ENCODE measurements at regions not wholly inside any gene's neighbourhood (a gene's known extent, or its start where the extent isn't known, plus 50 kb on each side); places are given as distances from the start of the nearest gene placed in this dataset.

DNA sequence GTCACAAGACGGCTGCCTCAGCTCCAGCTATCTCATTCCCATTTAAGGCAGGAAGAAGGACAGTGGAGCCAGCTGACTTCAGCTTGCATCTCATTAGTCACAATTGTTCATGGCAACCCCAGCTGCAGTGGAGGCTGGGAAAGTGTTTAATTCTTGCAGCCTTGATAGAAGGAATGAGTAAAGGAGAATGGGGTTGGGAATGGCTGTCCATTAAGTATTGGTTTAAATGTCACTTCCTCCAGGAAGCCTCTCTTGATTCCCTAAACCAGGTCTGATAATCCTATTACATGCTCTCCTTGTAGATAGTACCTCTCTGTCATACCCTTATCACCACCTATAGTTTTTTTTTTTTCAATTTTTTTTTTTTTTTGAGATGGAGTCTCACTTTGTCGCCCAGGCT is 166.4 kb downstream of the TFAP2C start (continued):
- TF ChIP-seq NFYB (IDR thresholded peaks at IDR 0.05; ENCODE audit: insufficient read depth, low read depth, low read length) (no peak), CREB1 (IDR thresholded peaks at IDR 0.05; ENCODE audit: low read depth) (no peak), HDAC6 (IDR thresholded peaks at IDR 0.05; ENCODE audit: unreplicated experiment) (no peak), BACH1 (IDR thresholded peaks at IDR 0.05; ENCODE audit: borderline replicate concordance) (no peak)
- TF ChIP-seq, protein P1, sequence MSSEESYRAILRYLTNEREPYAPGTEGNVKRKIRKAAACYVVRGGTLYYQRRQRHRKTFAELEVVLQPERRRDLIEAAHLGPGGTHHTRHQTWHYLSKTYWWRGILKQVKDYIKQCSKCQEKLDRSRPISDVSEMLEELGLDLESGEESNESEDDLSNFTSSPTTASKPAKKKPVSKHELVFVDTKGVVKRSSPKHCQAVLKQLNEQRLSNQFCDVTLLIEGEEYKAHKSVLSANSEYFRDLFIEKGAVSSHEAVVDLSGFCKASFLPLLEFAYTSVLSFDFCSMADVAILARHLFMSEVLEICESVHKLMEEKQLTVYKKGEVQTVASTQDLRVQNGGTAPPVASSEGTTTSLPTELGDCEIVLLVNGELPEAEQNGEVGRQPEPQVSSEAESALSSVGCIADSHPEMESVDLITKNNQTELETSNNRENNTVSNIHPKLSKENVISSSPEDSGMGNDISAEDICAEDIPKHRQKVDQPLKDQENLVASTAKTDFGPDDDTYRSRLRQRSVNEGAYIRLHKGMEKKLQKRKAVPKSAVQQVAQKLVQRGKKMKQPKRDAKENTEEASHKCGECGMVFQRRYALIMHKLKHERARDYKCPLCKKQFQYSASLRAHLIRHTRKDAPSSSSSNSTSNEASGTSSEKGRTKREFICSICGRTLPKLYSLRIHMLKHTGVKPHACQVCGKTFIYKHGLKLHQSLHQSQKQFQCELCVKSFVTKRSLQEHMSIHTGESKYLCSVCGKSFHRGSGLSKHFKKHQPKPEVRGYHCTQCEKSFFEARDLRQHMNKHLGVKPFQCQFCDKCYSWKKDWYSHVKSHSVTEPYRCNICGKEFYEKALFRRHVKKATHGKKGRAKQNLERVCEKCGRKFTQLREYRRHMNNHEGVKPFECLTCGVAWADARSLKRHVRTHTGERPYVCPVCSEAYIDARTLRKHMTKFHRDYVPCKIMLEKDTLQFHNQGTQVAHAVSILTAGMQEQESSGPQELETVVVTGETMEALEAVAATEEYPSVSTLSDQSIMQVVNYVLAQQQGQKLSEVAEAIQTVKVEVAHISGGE (CRISPR knock-in tag; IDR thresholded peaks at IDR 0.05) = no peak
- TF ChIP-seq, protein P2, sequence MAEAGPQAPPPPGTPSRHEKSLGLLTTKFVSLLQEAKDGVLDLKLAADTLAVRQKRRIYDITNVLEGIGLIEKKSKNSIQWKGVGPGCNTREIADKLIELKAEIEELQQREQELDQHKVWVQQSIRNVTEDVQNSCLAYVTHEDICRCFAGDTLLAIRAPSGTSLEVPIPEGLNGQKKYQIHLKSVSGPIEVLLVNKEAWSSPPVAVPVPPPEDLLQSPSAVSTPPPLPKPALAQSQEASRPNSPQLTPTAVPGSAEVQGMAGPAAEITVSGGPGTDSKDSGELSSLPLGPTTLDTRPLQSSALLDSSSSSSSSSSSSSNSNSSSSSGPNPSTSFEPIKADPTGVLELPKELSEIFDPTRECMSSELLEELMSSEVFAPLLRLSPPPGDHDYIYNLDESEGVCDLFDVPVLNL (IDR thresholded peaks at IDR 0.05; ENCODE audit: low read depth, low read length) = no peak

DNA sequence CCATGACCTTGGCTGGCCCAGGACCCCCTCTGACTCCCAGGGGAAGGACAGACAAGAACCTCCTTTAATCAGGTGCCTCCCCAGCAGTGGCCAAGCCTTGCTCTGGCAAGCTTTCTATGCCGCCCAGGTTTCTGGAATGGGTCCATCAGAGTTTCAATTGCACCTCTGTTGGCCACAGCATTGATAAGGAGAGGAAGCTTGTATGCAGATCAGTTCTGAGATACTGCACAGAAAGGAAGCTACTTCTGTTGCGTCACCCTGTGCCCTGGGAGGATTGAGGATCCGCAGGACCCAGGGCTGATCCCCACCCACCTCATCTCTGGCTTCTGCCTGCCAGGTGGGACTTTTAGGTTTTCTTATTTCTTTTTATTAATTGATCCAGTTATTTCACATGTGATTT is 167.2 kb downstream of the TFAP2C start:
- ChIA-PET RAD21 (ENCODE audit: unreplicated experiment) (no interaction called here), POLR2A (no interaction called here)
- in situ Hi-C loops (cut with MboI) = no loop called here

More for the DNA sequence above, 167.2 kb downstream of the TFAP2C start:
- Histone ChIP-seq H4K20me1 (ENCODE audit: control insufficient read depth, insufficient read depth) (no peaks in the 10 kb centered on the region), H3K27me3 (replicated peaks in 1 of 2; ENCODE audit: control insufficient read depth in 2 of 2, insufficient read depth in 2 of 2, low read length in 1 of 2) (no peaks in the 10 kb centered on the region), H2AFZ (ENCODE audit: control insufficient read depth, low read depth, low read length) (no peak overlapping the region), H3K4me3 (no peak overlapping the region), H3K27ac (ENCODE audit: control insufficient read depth, insufficient read depth) (no peak overlapping the region), H3K79me2 (ENCODE audit: control insufficient read depth, insufficient read depth, low read length) (no peaks in the 10 kb centered on the region), H3K9ac (ENCODE audit: control insufficient read depth, insufficient read depth, low read length) (no peak overlapping the region), H3K9me3 (replicated peaks; ENCODE audit: control insufficient read depth, insufficient read depth, low read length) (no peaks in the 10 kb centered on the region), H3K36me3 (ENCODE audit: control insufficient read depth in 2 of 2, insufficient read depth in 2 of 2, low read length in 1 of 2) (no peaks in the 10 kb centered on the region), H3K4me1 (ENCODE audit: control insufficient read depth, insufficient read depth, low read length) (no peaks in the 10 kb centered on the region), H3K4me2 (ENCODE audit: control insufficient read depth, insufficient read depth) (no peak overlapping the region)
- FAIRE-seq (no peak), ATAC-seq (no peak), DNase-seq (ENCODE audit: low read depth, low spot score) (no peak)
- BruUV-seq (replicated peaks) = no TSS peak
- ChIA-PET CTCF (no interaction called here), SMC1A (ENCODE audit: uncharacterized antibody, unreplicated experiment) (interaction anchor here (0.6 kb wide), 1 partner anchor 134 kb away, joined by 3 read pairs; no protein-coding TSS in a partner anchor)
- WGBS (ENCODE audit: insufficient coverage, insufficient replicate concordance, low lambda C conversion rate, missing lambda C conversion rate) = 39% methylated on average over 3 of the region's 3 CpGs
- intact Hi-C loops (cut with micrococcal nuclease; ENCODE audit: unreplicated experiment) = no loop called here
- TF ChIP-seq GABPA (IDR thresholded peaks at IDR 0.05; ENCODE audit: low read depth) (no peak), TCF3 (IDR thresholded peaks at IDR 0.05; ENCODE audit: borderline replicate concordance, insufficient read depth, low read depth, low read length) (no peak)
